Type B pancreatic cell (in vitro differentiated cells): ENCODE measurements at regions not wholly inside any gene's neighbourhood (a gene's known extent, or its start where the extent isn't known, plus 50 kb on each side); places are given as distances from the start of the nearest gene placed in this dataset.

Experiments
- DNase-seq: peaks from one replicate; pipeline ENCODE4 v3.0.0; 2021; ENCODE audit warnings: mixed read lengths; ENCODE audit not compliant: unreplicated experiment; ENCODE audit errors: extremely low spot score
- H3K27ac Mint-ChIP-seq: 2 replicates; pipeline ENCODE4 v1.8.0; 2021; ENCODE audit warnings: mild to moderate bottlenecking, mixed read lengths
- H3K27me3 Mint-ChIP-seq: 2 replicates; pipeline ENCODE4 v1.8.0; 2021; ENCODE audit warnings: mixed read lengths
- H3K36me3 Mint-ChIP-seq: 2 replicates; pipeline ENCODE4 v1.8.0; 2021; ENCODE audit warnings: mixed read lengths
- H3K4me1 Mint-ChIP-seq: one replicate; pipeline ENCODE4 v1.8.0; 2021; ENCODE audit warnings: mixed read lengths; ENCODE audit not compliant: unreplicated experiment
- H3K4me3 Mint-ChIP-seq: 2 replicates; pipeline ENCODE4 v1.8.0; 2021; ENCODE audit warnings: mild to moderate bottlenecking, mixed read lengths
- H3K9me3 Mint-ChIP-seq: 2 replicates; pipeline ENCODE4 v1.8.0; 2021; ENCODE audit warnings: mixed read lengths
- CTCF ChIP-seq: fragments of 200-600 bp; sonication (generic); conservative IDR thresholded peaks from 2 replicates; pipeline ENCODE4 v1.5.0; 2021; ENCODE audit warnings: antibody characterized with exemption, mild to moderate bottlenecking

- peaks cover 19% of the 10 kb centered on the region for H3K4me1 Mint-ChIP-seq
- H3K36me3 Mint-ChIP-seq: peaks cover 2% of the 10 kb centered on the region
- no peak for DNase-seq
- H3K4me3 Mint-ChIP-seq: no peak overlapping the region
- H3K9me3 Mint-ChIP-seq: no peaks in the 10 kb centered on the region
- H3K27ac Mint-ChIP-seq: no peak overlapping the region
- H3K27me3 Mint-ChIP-seq: peaks cover 3% of the 10 kb centered on the region
- no peak for TF ChIP-seq CTCF
Measured at GRCh38 chr3:177553012-177553411, 355.7 kb upstream of the TBL1XR1 start.

GRCh38 chr3:177553579-177553978 lies 356.3 kb upstream of the TBL1XR1 start:
- no peak overlapping the region for H3K27ac Mint-ChIP-seq
- H3K4me3 Mint-ChIP-seq: no peak overlapping the region
- H3K36me3 Mint-ChIP-seq: peaks cover 3% of the 10 kb centered on the region
- H3K4me1 Mint-ChIP-seq: peaks cover 19% of the 10 kb centered on the region
- DNase-seq: no peak
- peaks cover 3% of the 10 kb centered on the region for H3K27me3 Mint-ChIP-seq
- no peaks in the 10 kb centered on the region for H3K9me3 Mint-ChIP-seq
- no peak for TF ChIP-seq CTCF

- Mint-ChIP-seq H3K9me3 (no peaks in the 10 kb centered on the region), H3K4me3 (no peak overlapping the region), H3K27ac (no peak overlapping the region), H3K36me3 (peaks cover 3% of the 10 kb centered on the region), H3K27me3 (peaks cover 3% of the 10 kb centered on the region), H3K4me1 (peaks cover 19% of the 10 kb centered on the region)
- no peak for TF ChIP-seq CTCF
- no peak for DNase-seq
Measured at GRCh38 chr3:177554895-177555759, 357.8 kb upstream of the TBL1XR1 start.

- Mint-ChIP-seq H3K27ac (no peak overlapping the region), H3K36me3 (peaks cover 3% of the 10 kb centered on the region), H3K9me3 (no peaks in the 10 kb centered on the region), H3K4me1 (peaks cover 13% of the 10 kb centered on the region), H3K27me3 (no peaks in the 10 kb centered on the region), H3K4me3 (no peak overlapping the region)
- no peak for DNase-seq
- TF ChIP-seq CTCF: no peak
Measured at GRCh38 chr3:177557548-177557947, 360.3 kb upstream of the TBL1XR1 start.

GRCh38 chr3:177561365-177561764 lies 364.1 kb upstream of the TBL1XR1 start:
- Mint-ChIP-seq H3K4me1 (peaks cover 10% of the 10 kb centered on the region), H3K4me3 (no peak overlapping the region), H3K36me3 (peaks cover 3% of the 10 kb centered on the region), H3K9me3 (no peaks in the 10 kb centered on the region), H3K27ac (no peak overlapping the region), H3K27me3 (no peaks in the 10 kb centered on the region)
- no peak for DNase-seq
- no peak for TF ChIP-seq CTCF
